H1 (cell line): ENCODE measurements at regions not wholly inside any gene's neighbourhood (a gene's known extent, or its start where the extent isn't known, plus 50 kb on each side); places are given as distances from the start of the nearest gene placed in this dataset.

Source experiments
- CTCF ChIA-PET: fragments of 300-600 bp; sonication (Branson Sonifier 250); formaldehyde crosslinking; loops from one replicate; lab custom pipeline; 2021; ENCODE audit not compliant: partially characterized antibody; lab: Charles Lee
- POLR2A ChIA-PET: fragments of 300-600 bp; sonication (Branson Sonifier 250); formaldehyde crosslinking; loops from one replicate; lab custom pipeline; 2021; ENCODE audit warnings: inconsistent platforms; ENCODE audit not compliant: partially characterized antibody; lab: Charles Lee
- DNase-seq, 2 experiments: peaks; one replicate each; pipeline versions ENCODE4 v3.0.0 to v3.0.0-alpha.2; 2010 to 2022; ENCODE audit warnings: low spot score in 2 of 2, low read depth in 1 of 2, mixed read lengths in 1 of 2
- FAIRE-seq: peaks from 2 replicates; lab custom pipeline; 2011; peaks lifted over from hg19 to GRCh38; lab: Jason Lieb, UNC
- H2AFZ ChIP-seq: 2 replicates; pipeline ENCODE4 v1.8.1; 2012; ENCODE audit warnings: low read length, inconsistent platforms
- H2AK5ac ChIP-seq: 2 replicates; pipeline ENCODE4 v1.6.1; 2013; ENCODE audit warnings: low read depth, low read length
- H2BK120ac ChIP-seq: replicated peaks from 2 replicates; pipeline ENCODE3; 2013; ENCODE audit warnings: low read depth, low read length, inconsistent platforms
- H2BK12ac ChIP-seq: 2 replicates; pipeline ENCODE4 v1.6.1; 2013; ENCODE audit warnings: low read depth, low read length
- H2BK15ac ChIP-seq: 2 replicates; pipeline ENCODE4 v1.6.1; 2013; ENCODE audit warnings: low read length
- H2BK20ac ChIP-seq: 2 replicates; pipeline ENCODE4 v1.6.1; 2013; ENCODE audit warnings: low read length
- H2BK5ac ChIP-seq: 2 replicates; pipeline ENCODE4 v1.6.1; 2013; ENCODE audit warnings: low read depth, low read length
- H3K14ac ChIP-seq: 2 replicates; pipeline ENCODE4 v1.6.1; 2013; ENCODE audit warnings: inconsistent platforms; ENCODE audit not compliant: insufficient read length
- H3K18ac ChIP-seq: 2 replicates; pipeline ENCODE4 v1.6.1; 2013; ENCODE audit warnings: low read length; ENCODE audit errors: extremely low read depth
- H3K23ac ChIP-seq: 2 replicates; pipeline ENCODE4 v1.6.1; 2013; ENCODE audit warnings: inconsistent platforms; ENCODE audit not compliant: insufficient read length
- H3K23me2 ChIP-seq: 2 replicates; pipeline ENCODE4 v1.6.1; 2013; ENCODE audit warnings: low read depth, low read length
- H3K27ac ChIP-seq: 2 replicates; pipeline ENCODE4 v1.6.1; 2011; ENCODE audit warnings: low read depth, low read length, inconsistent platforms
- H3K27me3 ChIP-seq, 4 experiments: replicated peaks in 1 of 4; 1 replicate in 1 of 4; 2 replicates in 3 of 4; pipeline versions ENCODE4 v1.6.1 to v1.8.1; 2011 to 2013; ENCODE audit warnings: low read length in 3 of 4, mild to moderate bottlenecking in 3 of 4, inconsistent platforms in 2 of 4, mixed read lengths in 2 of 4, moderate library complexity in 1 of 4; ENCODE audit not compliant: control insufficient read depth in 3 of 4, insufficient read depth in 3 of 4; ENCODE audit errors: extremely low read depth in 1 of 4
- H3K36me3 ChIP-seq, 4 experiments: 2 replicates each; pipeline versions ENCODE4 v1.6.1 to v1.8.1; 2011 to 2013; ENCODE audit warnings: mild to moderate bottlenecking in 4 of 4, low read length in 3 of 4, moderate library complexity in 2 of 4, control low read depth in 1 of 4, inconsistent platforms in 1 of 4; ENCODE audit not compliant: insufficient read depth in 4 of 4, control insufficient read depth in 2 of 4
- H3K4ac ChIP-seq: replicated peaks from 2 replicates; pipeline ENCODE3; 2013; ENCODE audit warnings: low read length, low read depth, mixed read lengths, inconsistent platforms; ENCODE audit not compliant: insufficient read length
- H3K4me1 ChIP-seq, 4 experiments: replicated peaks in 1 of 4; 1 replicate in 1 of 4; 2 replicates in 3 of 4; pipeline versions ENCODE4 v1.6.1 to v1.8.1; 2011 to 2013; ENCODE audit warnings: low read length in 3 of 4, inconsistent platforms in 2 of 4, mixed read lengths in 1 of 4; ENCODE audit not compliant: insufficient read depth in 4 of 4, control insufficient read depth in 3 of 4
- H3K4me2 ChIP-seq, 2 experiments: 2 replicates each; pipeline versions ENCODE4 v1.6.1 to v1.8.1; 2011 to 2013; ENCODE audit warnings: low read depth in 2 of 2, low read length in 2 of 2, control low read depth in 1 of 2, inconsistent platforms in 1 of 2, mild to moderate bottlenecking in 1 of 2; ENCODE audit not compliant: insufficient read depth in 1 of 2
- H3K4me3 ChIP-seq, 4 experiments: fragments of 200-600, 300-600 bp in 1 of 4; sonication (generic), shearing (Covaris generic), sonication (Bioruptor Twin) in 1 of 4; 2 replicates each; pipeline versions ENCODE4 v1.5.1 to v1.8.1; 2011 to 2016; ENCODE audit warnings: low read length in 4 of 4, low read depth in 3 of 4, control low read depth in 2 of 4, inconsistent platforms in 2 of 4, mild to moderate bottlenecking in 2 of 4, mixed read lengths in 1 of 4, moderate library complexity in 1 of 4; ENCODE audit not compliant: insufficient read depth in 2 of 4; ENCODE audit errors: extremely low read depth in 1 of 4
- H3K56ac ChIP-seq: replicated peaks from 2 replicates; pipeline ENCODE3; 2013; ENCODE audit warnings: low read depth, mild to moderate bottlenecking, mixed read lengths, low read length, inconsistent platforms; ENCODE audit not compliant: insufficient read length
- H3K79me1 ChIP-seq: 2 replicates; pipeline ENCODE4 v1.6.1; 2013; ENCODE audit warnings: low read depth, low read length, control low read depth
- H3K79me2 ChIP-seq, 2 experiments: 2 replicates each; pipeline versions ENCODE4 v1.6.1 to v1.8.1; 2012 to 2013; ENCODE audit warnings: low read length in 2 of 2, mild to moderate bottlenecking in 2 of 2, inconsistent platforms in 1 of 2; ENCODE audit not compliant: insufficient read depth in 2 of 2, control insufficient read depth in 1 of 2
- H3K9ac ChIP-seq, 4 experiments: replicated peaks in 1 of 4; 1 replicate in 1 of 4; 2 replicates in 3 of 4; pipeline versions ENCODE4 v1.6.1 to v1.8.1; 2011 to 2013; ENCODE audit warnings: low read depth in 3 of 4, low read length in 3 of 4, control low read depth in 2 of 4, mild to moderate bottlenecking in 2 of 4, moderate library complexity in 2 of 4, inconsistent platforms in 1 of 4; ENCODE audit errors: extremely low read depth in 1 of 4
- H3K9me3 ChIP-seq, 2 experiments: 2 replicates each; pipeline versions ENCODE4 v1.6.1 to v1.8.1; 2012 to 2013; ENCODE audit warnings: mild to moderate bottlenecking in 2 of 2, moderate library complexity in 2 of 2, control low read depth in 1 of 2, inconsistent platforms in 1 of 2, low read depth in 1 of 2, low read length in 1 of 2, mixed read lengths in 1 of 2; ENCODE audit not compliant: insufficient read depth in 2 of 2
- H4K20me1 ChIP-seq, 2 experiments: replicated peaks in 1 of 2; 2 replicates each; pipeline versions ENCODE3 to v1.8.1; 2011 to 2013; ENCODE audit warnings: inconsistent platforms in 2 of 2, low read length in 2 of 2, mild to moderate bottlenecking in 1 of 2; ENCODE audit not compliant: insufficient read depth in 2 of 2, control insufficient read depth in 1 of 2
- H4K5ac ChIP-seq: 2 replicates; pipeline ENCODE4 v1.6.1; 2013; ENCODE audit warnings: low read length, low read depth, mixed read lengths, inconsistent platforms; ENCODE audit not compliant: insufficient read length
- H4K8ac ChIP-seq: 2 replicates; pipeline ENCODE4 v1.8.0; 2013; ENCODE audit warnings: mild to moderate bottlenecking, moderate library complexity, low read length, inconsistent platforms; ENCODE audit not compliant: insufficient read depth; ENCODE audit errors: extremely low read depth
- H4K91ac ChIP-seq: replicated peaks from 2 replicates; pipeline ENCODE3; 2013; ENCODE audit warnings: low read length, mixed read lengths, inconsistent platforms; ENCODE audit not compliant: insufficient read length
- BCL11A ChIP-seq, 2 experiments: IDR thresholded peaks; one replicate each; pipeline ENCODE4 v1.6.1; 2011; ENCODE audit warnings: low read depth in 2 of 2, low read length in 2 of 2, mild to moderate bottlenecking in 2 of 2
- CREB1 ChIP-seq: IDR thresholded peaks from 2 replicates; pipeline ENCODE4 v1.6.1; 2012; ENCODE audit warnings: inconsistent platforms
- EP300 ChIP-seq, 2 experiments: IDR thresholded peaks; 1 replicate in 1 of 2; 2 replicates in 1 of 2; pipeline ENCODE4 v1.6.1; 2011 to 2012; ENCODE audit warnings: low read depth in 2 of 2, low read length in 2 of 2, mild to moderate bottlenecking in 2 of 2, borderline replicate concordance in 1 of 2, inconsistent platforms in 1 of 2, moderate library complexity in 1 of 2
- GABPA ChIP-seq: IDR thresholded peaks from 2 replicates; pipeline ENCODE4 v1.6.1; 2011; ENCODE audit warnings: mild to moderate bottlenecking, low read length, moderate library complexity, borderline replicate concordance; ENCODE audit not compliant: insufficient read depth
- GTF2F1 ChIP-seq: IDR thresholded peaks from 2 replicates; pipeline ENCODE4 v1.6.1; 2012; ENCODE audit warnings: low read depth, low read length, improper control_type of control experiment, borderline replicate concordance
- KDM5A ChIP-seq: fragments of 200-600 bp; IDR thresholded peaks from 2 replicates; pipeline ENCODE4 v1.7.1; 2012; ENCODE audit warnings: mild to moderate bottlenecking, low read length, inconsistent platforms, mixed read lengths
- RNF2 ChIP-seq: fragments of 200-900, 300-1000 bp; sonication (generic); IDR thresholded peaks from 2 replicates; pipeline ENCODE4 v1.7.1; 2016; ENCODE audit warnings: borderline replicate concordance, low read depth, mild to moderate bottlenecking, antibody characterized with exemption, low read length; ENCODE audit not compliant: poor library complexity, severe bottlenecking; ENCODE audit errors: missing control alignments
- SAP30 ChIP-seq: fragments of 300-600 bp; sonication (generic); IDR thresholded peaks from 2 replicates; pipeline ENCODE4 v1.7.1; 2012; ENCODE audit warnings: low read length, moderate library complexity, mild to moderate bottlenecking, inconsistent platforms; ENCODE audit not compliant: insufficient read depth, insufficient replicate concordance
- TCF12 ChIP-seq: IDR thresholded peaks from 2 replicates; pipeline ENCODE4 v1.6.1; 2011; ENCODE audit warnings: low read depth, mild to moderate bottlenecking, low read length
- WGBS, 2 experiments: shearing (Covaris generic) in 1 of 2; methylation state at CpG; one replicate each; pipeline versions ENCODE4 v1.1.6 to v1.1.7; 2013 to 2015; ENCODE audit warnings: low lambda C conversion rate in 2 of 2, mixed read lengths in 2 of 2, inconsistent platforms in 1 of 2, low coverage in 1 of 2, missing lambda C conversion rate in 1 of 2; ENCODE audit not compliant: insufficient replicate concordance in 2 of 2, insufficient coverage in 1 of 2, insufficient read length in 1 of 2; ENCODE audit errors: extremely low coverage in 1 of 2, missing lambda C conversion rate in 1 of 2; 5-methylcytosine and 5-hydroxymethylcytosine counted together
- TF ChIP-seq, protein P1 (sequence below), 3 experiments: IDR thresholded peaks; 1 replicate in 2 of 3; 2 replicates in 1 of 3; pipeline versions ENCODE4 v1.5.1 to v1.6.1; 2011; ENCODE audit warnings: low read length in 3 of 3, mild to moderate bottlenecking in 3 of 3, inconsistent platforms in 2 of 3, low read depth in 1 of 3, moderate library complexity in 1 of 3; ENCODE audit not compliant: insufficient read depth in 1 of 3; ENCODE audit errors: control extremely low read depth in 1 of 3

- Histone ChIP-seq H4K8ac (no peak overlapping the region), H2BK12ac (no peak overlapping the region), H3K23me2 (no peaks in the 10 kb centered on the region), H3K4me1 (no peaks in the 10 kb centered on the region), H4K91ac (no peak overlapping the region), H3K27ac (no peak overlapping the region), H3K23ac (no peak overlapping the region), H3K4ac (no peak overlapping the region), H2AK5ac (no peak overlapping the region), H2AFZ (no peak overlapping the region), H2BK5ac (no peak overlapping the region), H3K79me1 (no peaks in the 10 kb centered on the region), H3K9ac (no peak overlapping the region), H3K18ac (no peak overlapping the region), H2BK15ac (no peak overlapping the region), H2BK120ac (no peak overlapping the region), H4K5ac (no peak overlapping the region), H3K36me3 (no peaks in the 10 kb centered on the region), H3K14ac (no peak overlapping the region), H2BK20ac (no peak overlapping the region), H3K9me3 (no peaks in the 10 kb centered on the region), H3K4me2 (no peak overlapping the region), H3K27me3 (no peaks in the 10 kb centered on the region), H4K20me1 (no peaks in the 10 kb centered on the region), H3K79me2 (no peaks in the 10 kb centered on the region), H3K4me3 (no peak overlapping the region), H3K56ac (no peak overlapping the region)
- ChIA-PET POLR2A (no interaction called here), CTCF (no interaction called here)
- TF ChIP-seq SAP30 (no peak), GABPA (no peak), RNF2 (no peak), BCL11A (IDR thresholded peaks at IDR 0.05; ENCODE audit: low read depth in 2 of 2, low read length in 2 of 2) (no peak), TCF12 (no peak), EP300 (IDR thresholded peaks at IDR 0.05; ENCODE audit: borderline replicate concordance in 1 of 2, low read depth in 2 of 2, low read length in 2 of 2) (no peak), KDM5A (no peak), CREB1 (no peak), GTF2F1 (no peak)
- TF ChIP-seq, protein P1, sequence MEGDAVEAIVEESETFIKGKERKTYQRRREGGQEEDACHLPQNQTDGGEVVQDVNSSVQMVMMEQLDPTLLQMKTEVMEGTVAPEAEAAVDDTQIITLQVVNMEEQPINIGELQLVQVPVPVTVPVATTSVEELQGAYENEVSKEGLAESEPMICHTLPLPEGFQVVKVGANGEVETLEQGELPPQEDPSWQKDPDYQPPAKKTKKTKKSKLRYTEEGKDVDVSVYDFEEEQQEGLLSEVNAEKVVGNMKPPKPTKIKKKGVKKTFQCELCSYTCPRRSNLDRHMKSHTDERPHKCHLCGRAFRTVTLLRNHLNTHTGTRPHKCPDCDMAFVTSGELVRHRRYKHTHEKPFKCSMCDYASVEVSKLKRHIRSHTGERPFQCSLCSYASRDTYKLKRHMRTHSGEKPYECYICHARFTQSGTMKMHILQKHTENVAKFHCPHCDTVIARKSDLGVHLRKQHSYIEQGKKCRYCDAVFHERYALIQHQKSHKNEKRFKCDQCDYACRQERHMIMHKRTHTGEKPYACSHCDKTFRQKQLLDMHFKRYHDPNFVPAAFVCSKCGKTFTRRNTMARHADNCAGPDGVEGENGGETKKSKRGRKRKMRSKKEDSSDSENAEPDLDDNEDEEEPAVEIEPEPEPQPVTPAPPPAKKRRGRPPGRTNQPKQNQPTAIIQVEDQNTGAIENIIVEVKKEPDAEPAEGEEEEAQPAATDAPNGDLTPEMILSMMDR (IDR thresholded peaks at IDR 0.05; ENCODE audit: control extremely low read depth in 1 of 3, insufficient read depth in 1 of 3, low read depth in 1 of 3, low read length in 3 of 3): no peak
- FAIRE-seq (no peak), DNase-seq (no peak)
- WGBS, 2 experiments: 95% methylated on average over 2 of the region's 2 CpGs; no CpG with 5 or more reads in 1 of the 2 experiments
Measured at GRCh38 chr4:63460075-63460474, 949.2 kb downstream of the TECRL start.
